EL (cell line): ENCODE measurements at regions not wholly inside any gene's neighbourhood (a gene's known extent, or its start where the extent isn't known, plus 50 kb on each side); places are given as distances from the start of the nearest gene placed in this dataset.
"Not testable (repeated sequence)": the region's sequence is repeated elsewhere in the genome, so short reads cannot be mapped to it uniquely, and the experiment has no call there.

Source experiments
- DNase-seq: peaks from one replicate; pipeline ENCODE4 v3.0.0-alpha.2; 2016

DNA sequence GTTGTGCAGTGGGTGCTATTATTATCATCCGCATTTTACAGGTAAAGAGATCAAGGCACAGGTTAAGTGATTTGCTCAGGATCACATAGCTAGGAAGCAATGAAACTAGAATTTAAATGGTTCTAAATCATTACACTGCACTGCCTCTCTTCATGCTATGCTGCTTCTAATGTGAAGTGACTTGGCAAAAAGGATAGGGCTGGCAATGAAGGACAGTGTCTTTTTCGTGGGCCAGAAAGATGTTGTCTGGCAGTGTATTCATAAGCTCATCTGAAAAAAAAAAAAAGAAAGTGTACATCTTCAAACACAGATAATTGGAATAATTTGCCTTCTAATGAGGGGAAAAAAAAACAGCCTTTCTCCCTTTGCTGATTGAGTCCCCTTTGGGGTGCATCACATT, 132.2 kb upstream of the FUNDC1 start:
- DNase-seq: no peak

GRCh38 chrX:44669626-44670025, 127.0 kb upstream of the FUNDC1 start:
- DNase-seq: no peak

DNA sequence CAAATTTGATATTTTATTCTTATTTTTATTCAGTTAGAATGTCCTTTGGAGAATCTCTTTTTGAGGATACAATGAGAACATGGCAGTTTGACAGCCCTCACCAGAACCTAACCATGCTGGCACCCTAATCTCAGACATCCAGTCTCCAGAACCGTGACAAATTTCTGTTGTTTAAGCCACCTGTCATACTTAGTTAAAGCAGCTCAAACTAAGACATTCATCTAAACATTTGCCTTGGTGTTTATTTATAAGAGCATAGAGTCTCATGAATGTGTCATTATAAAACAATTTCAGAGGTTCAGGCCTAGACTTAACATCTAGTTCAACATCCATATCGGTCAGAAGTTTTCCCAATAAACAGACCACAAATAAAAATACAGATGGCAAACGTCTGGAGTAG, 125.1 kb upstream of the FUNDC1 start:
- no peak for DNase-seq

- DNase-seq: not testable (repeated sequence)
Observed at GRCh38 chrX:44657718-44658246, 115.1 kb upstream of the FUNDC1 start.

DNA sequence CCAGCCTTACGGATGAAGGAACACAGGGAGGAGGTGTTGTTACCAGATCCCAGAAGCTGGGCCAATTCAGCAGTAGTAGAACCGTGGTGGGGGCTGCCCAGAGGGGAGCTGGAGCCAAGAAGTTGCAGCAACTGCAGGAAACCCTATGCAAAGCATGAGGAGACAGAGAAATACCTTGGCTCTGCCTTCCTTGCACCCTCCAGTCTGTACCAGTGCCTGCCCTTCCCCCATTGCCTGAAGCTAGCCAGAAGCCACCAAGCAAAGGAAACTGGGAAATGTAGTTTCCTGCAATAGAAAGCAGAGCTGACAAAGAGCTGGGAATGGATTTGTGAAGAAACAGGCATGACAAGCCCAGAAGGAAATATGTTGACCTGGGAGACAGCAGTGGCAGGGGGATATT, 108.7 kb upstream of the FUNDC1 start:
- DNase-seq: peak; percentile 3

DNA sequence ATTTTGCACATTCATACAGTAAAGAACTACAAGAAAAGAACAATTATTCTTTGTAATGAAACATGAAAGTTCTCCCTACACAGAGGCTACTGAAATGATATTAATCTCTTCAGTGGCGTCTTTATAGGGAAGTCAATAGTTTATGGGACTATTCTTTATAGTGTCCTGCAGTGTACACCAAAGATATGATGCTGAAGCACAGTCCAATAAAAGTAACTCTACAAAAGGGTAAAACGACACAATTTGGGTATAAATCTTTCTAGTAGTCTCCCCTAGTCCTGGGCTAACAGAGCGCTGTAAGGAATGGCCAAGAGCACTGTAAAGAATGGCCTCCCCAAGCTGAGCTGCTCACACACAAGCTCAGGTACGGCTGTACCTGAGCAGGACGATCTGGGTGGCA, 101.1 kb upstream of the FUNDC1 start:
- no peak for DNase-seq

- DNase-seq: no peak
Observed at GRCh38 chrX:44637282-44637681, 94.6 kb upstream of the FUNDC1 start.

- DNase-seq: peak; percentile 8
Observed at GRCh38 chrX:44621078-44621477, 78.4 kb upstream of the FUNDC1 start.

- no peak for DNase-seq
Observed at GRCh38 chrX:44619039-44619438, 76.4 kb upstream of the FUNDC1 start.

DNA sequence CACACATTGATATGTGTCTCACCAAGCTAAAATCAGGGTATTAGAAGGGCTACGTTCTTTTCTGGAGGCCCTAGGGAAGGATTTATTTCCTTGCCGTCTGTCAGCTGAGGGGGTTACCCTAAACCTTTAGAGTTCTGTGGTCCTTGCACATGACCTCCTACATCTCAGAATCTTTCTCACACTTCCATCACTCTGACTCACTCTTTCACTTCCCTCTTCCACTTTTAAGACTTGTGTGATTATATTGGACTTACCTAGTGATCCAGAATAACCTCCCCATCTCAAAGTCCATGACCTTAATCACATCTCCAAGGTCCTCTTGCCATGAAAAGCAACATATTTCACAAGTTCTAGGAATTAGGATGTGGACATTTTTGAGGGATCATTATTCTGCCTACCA, 53.6 kb upstream of the FUNDC1 start:
- no peak for DNase-seq
